ENCODE measurements at regions not wholly inside any gene's neighbourhood (a gene's known extent, or its start where the extent isn't known, plus 50 kb on each side); places are given as distances from the start of the nearest gene placed in this dataset.
A peak's percentile ranks its signal among the peaks of the same experiment; 100 is the strongest.

- DNase-seq (ENCODE audit: low read depth in 4 of 4, low spot score in 3 of 4), result no peak
Observed at GRCh38 chr19:27762933-27763332, 1450.0 kb downstream of the UQCRFS1 start.

- no peak for DNase-seq (ENCODE audit: low read depth in 4 of 4, low spot score in 3 of 4)
Observed at GRCh38 chr19:27759896-27760295, 1453.1 kb downstream of the UQCRFS1 start.

GRCh38 chr19:27758626-27759505, 1454.1 kb downstream of the UQCRFS1 start:
- no peak for DNase-seq (ENCODE audit: low read depth in 4 of 4, low spot score in 3 of 4)

GRCh38 chr19:27754700-27755099, 1458.3 kb downstream of the UQCRFS1 start:
- no peak for DNase-seq (ENCODE audit: low read depth in 4 of 4, low spot score in 3 of 4)

- DNase-seq (ENCODE audit: low read depth in 4 of 4, low spot score in 3 of 4), result no peak
Observed at GRCh38 chr19:27753622-27754021, 1459.3 kb downstream of the UQCRFS1 start.

- no peak for DNase-seq (ENCODE audit: low read depth in 4 of 4, low spot score in 3 of 4)
Observed at GRCh38 chr19:27752530-27753184, 1460.3 kb downstream of the UQCRFS1 start.

GRCh38 chr19:27751044-27751391, 1461.9 kb downstream of the UQCRFS1 start:
- no peak for DNase-seq (ENCODE audit: low read depth in 4 of 4, low spot score in 3 of 4)

- no peak for DNase-seq (ENCODE audit: low read depth in 4 of 4, low spot score in 3 of 4)
Observed at GRCh38 chr19:27750391-27751043, 1462.4 kb downstream of the UQCRFS1 start.

- no peak for DNase-seq (ENCODE audit: low read depth in 4 of 4, low spot score in 3 of 4)
Observed at GRCh38 chr19:27748551-27749152, 1464.3 kb downstream of the UQCRFS1 start.

- peak in 2 of 4 donors; percentile 1 to 5 for DNase-seq (ENCODE audit: low read depth in 4 of 4, low spot score in 3 of 4)
Observed at GRCh38 chr19:27746691-27747380, 1466.1 kb downstream of the UQCRFS1 start.

GRCh38 chr19:27745978-27746542, 1466.9 kb downstream of the UQCRFS1 start:
- DNase-seq (ENCODE audit: low read depth in 4 of 4, low spot score in 3 of 4), result no peak

- DNase-seq (ENCODE audit: low read depth in 4 of 4, low spot score in 3 of 4), result no peak
Observed at GRCh38 chr19:27744926-27745768, 1467.8 kb downstream of the UQCRFS1 start.

GRCh38 chr19:27742041-27742440, 1470.9 kb downstream of the UQCRFS1 start:
- no peak for DNase-seq (ENCODE audit: low read depth in 4 of 4, low spot score in 3 of 4)

- no peak for DNase-seq (ENCODE audit: low read depth in 4 of 4, low spot score in 3 of 4)
Observed at GRCh38 chr19:27741236-27741635, 1471.7 kb downstream of the UQCRFS1 start.

- no peak for DNase-seq (ENCODE audit: low read depth in 4 of 4, low spot score in 3 of 4)
Observed at GRCh38 chr19:27740396-27740795, 1472.6 kb downstream of the UQCRFS1 start.

GRCh38 chr19:27738569-27739193, 1474.3 kb downstream of the UQCRFS1 start:
- no peak for DNase-seq (ENCODE audit: low read depth in 4 of 4, low spot score in 3 of 4)

GRCh38 chr19:27736225-27736624, 1476.7 kb downstream of the UQCRFS1 start:
- no peak for DNase-seq (ENCODE audit: low read depth in 4 of 4, low spot score in 3 of 4)

GRCh38 chr19:27735314-27735713, 1477.6 kb downstream of the UQCRFS1 start:
- DNase-seq (ENCODE audit: low read depth in 4 of 4, low spot score in 3 of 4), result no peak
